Small intestine (tissue), 7 donors: ENCODE measurements at regions not wholly inside any gene's neighbourhood (a gene's known extent, or its start where the extent isn't known, plus 50 kb on each side); places are given as distances from the start of the nearest gene placed in this dataset.

ENCODE experiments used
- DNase-seq, 2 donors: peaks; one replicate each; pipeline versions ENCODE4 v3.0.0 to v3.0.0-alpha.2; 2013
- FAIRE-seq: peaks from 2 replicates; lab custom pipeline; 2012; peaks lifted over from hg19 to GRCh38; lab: Jason Lieb, UNC
- H3K27ac ChIP-seq, 3 donors: one replicate each; pipeline ENCODE4 v1.5.1; 2013; ENCODE audit warnings: low read length in 2 of 3, mild to moderate bottlenecking in 2 of 3, control low read depth in 1 of 3, inconsistent platforms in 1 of 3, low read depth in 1 of 3, moderate library complexity in 1 of 3
- H3K27me3 ChIP-seq, 3 donors: one replicate each; pipeline ENCODE4 v1.6.1; 2013; ENCODE audit warnings: low read length in 3 of 3, inconsistent platforms in 1 of 3; ENCODE audit not compliant: control insufficient read depth in 3 of 3, insufficient read depth in 3 of 3
- H3K36me3 ChIP-seq, 3 donors: one replicate each; pipeline ENCODE4 v1.6.1; 2013; ENCODE audit warnings: low read length in 3 of 3, inconsistent platforms in 1 of 3, low read depth in 1 of 3, mild to moderate bottlenecking in 1 of 3, moderate library complexity in 1 of 3; ENCODE audit not compliant: control insufficient read depth in 3 of 3, insufficient read depth in 2 of 3
- H3K4me1 ChIP-seq, 3 donors: one replicate each; pipeline ENCODE4 v1.6.1; 2013; ENCODE audit warnings: low read length in 2 of 3, inconsistent platforms in 1 of 3, low read depth in 1 of 3, mild to moderate bottlenecking in 1 of 3, moderate library complexity in 1 of 3; ENCODE audit not compliant: control insufficient read depth in 3 of 3, insufficient read depth in 2 of 3
- H3K4me3 ChIP-seq, 3 donors: one replicate each; pipeline ENCODE4 v1.5.1; 2013; ENCODE audit warnings: low read length in 3 of 3, control low read depth in 1 of 3, inconsistent platforms in 1 of 3, low read depth in 1 of 3, mild to moderate bottlenecking in 1 of 3, moderate library complexity in 1 of 3
- H3K9me3 ChIP-seq, 2 donors: one replicate each; pipeline ENCODE4 v1.6.1; 2013; ENCODE audit warnings: low read depth in 1 of 2, low read length in 1 of 2; ENCODE audit not compliant: control insufficient read depth in 2 of 2, insufficient read depth in 1 of 2
- WGBS, 3 donors: extraction: QIAGEN DNeasy Blood & Tissue Kit; methylation state at CpG; one replicate each; pipeline ENCODE4 v1.1.7; 2013; 5-methylcytosine and 5-hydroxymethylcytosine counted together
- donor health status: healthy with polysubstance abuse.
- donor health status: control.
- donor health status: control.
- donor health status: Bipolar disorder and iron deficiency.
- donor health status: healthy.

GRCh38 chr3:148379763-148380382 is 317.8 kb upstream of the AGTR1 start:
- no peaks in the 10 kb centered on the region for H3K27me3 ChIP-seq
- WGBS, 3 donors: 57 to 67% (median 58%) methylated on average over 4 of the region's 4 CpGs
- H3K27ac ChIP-seq: no peak overlapping the region
- H3K4me1 ChIP-seq: no peaks in the 10 kb centered on the region
- H3K9me3 ChIP-seq: no peaks in the 10 kb centered on the region
- no peaks in the 10 kb centered on the region for H3K36me3 ChIP-seq
- DNase-seq (peak; percentile 55 to 63), FAIRE-seq (no peak)
- H3K4me3 ChIP-seq: no peak overlapping the region

GRCh38 chr3:148381051-148381450 is 316.7 kb upstream of the AGTR1 start:
- FAIRE-seq (no peak), DNase-seq (no peak)
- 82 to 86% (median 85%) methylated on average over 6 of the region's 6 CpGs for WGBS, 3 donors
- no peak overlapping the region for H3K27ac ChIP-seq
- H3K4me1 ChIP-seq: no peaks in the 10 kb centered on the region
- H3K36me3 ChIP-seq: no peaks in the 10 kb centered on the region
- H3K27me3 ChIP-seq: no peaks in the 10 kb centered on the region
- H3K9me3 ChIP-seq: no peaks in the 10 kb centered on the region
- no peak overlapping the region for H3K4me3 ChIP-seq

- H3K36me3 ChIP-seq: no peaks in the 10 kb centered on the region
- no peaks in the 10 kb centered on the region for H3K4me1 ChIP-seq
- DNase-seq (no peak), FAIRE-seq (no peak)
- H3K4me3 ChIP-seq: no peak overlapping the region
- no peak overlapping the region for H3K27ac ChIP-seq
- 37 to 54% (median 41%) methylated on average over 4 of the region's 4 CpGs for WGBS, 3 donors
- H3K9me3 ChIP-seq: peaks cover 0 to 3% of the 10 kb centered on the region in 2 donors
- H3K27me3 ChIP-seq: no peaks in the 10 kb centered on the region
Measured at GRCh38 chr3:148389916-148390315, 307.8 kb upstream of the AGTR1 start.

- DNase-seq (no peak), FAIRE-seq (peak; percentile 23)
- Histone ChIP-seq H3K27me3 (no peaks in the 10 kb centered on the region), H3K9me3 (no peaks in the 10 kb centered on the region), H3K36me3 (no peaks in the 10 kb centered on the region), H3K4me1 (no peaks in the 10 kb centered on the region), H3K4me3 (no peak overlapping the region), H3K27ac (no peak overlapping the region)
Measured at GRCh38 chr3:148395821-148396220, 301.9 kb upstream of the AGTR1 start.

GRCh38 chr3:148400754-148401153 is 296.9 kb upstream of the AGTR1 start:
- WGBS, 3 donors: 62 to 91% (median 85%) methylated on average over 1 of the region's 1 CpG
- H3K9me3 ChIP-seq: no peaks in the 10 kb centered on the region
- FAIRE-seq: peak; percentile 10
- H3K27ac ChIP-seq: no peak overlapping the region
- H3K4me1 ChIP-seq: no peaks in the 10 kb centered on the region
- no peak for DNase-seq
- H3K27me3 ChIP-seq: no peaks in the 10 kb centered on the region
- H3K4me3 ChIP-seq: no peak overlapping the region
- H3K36me3 ChIP-seq: no peaks in the 10 kb centered on the region

GRCh38 chr3:148408667-148409066 is 289.0 kb upstream of the AGTR1 start:
- Histone ChIP-seq H3K27ac (no peak overlapping the region), H3K4me1 (no peaks in the 10 kb centered on the region), H3K4me3 (no peak overlapping the region), H3K9me3 (peaks cover 0 to 20% of the 10 kb centered on the region in 2 donors), H3K27me3 (no peaks in the 10 kb centered on the region), H3K36me3 (no peaks in the 10 kb centered on the region)
- FAIRE-seq (no peak), DNase-seq (no peak)
- WGBS, 3 donors: 80 to 87% (median 86%) methylated on average over 3 of the region's 3 CpGs

- FAIRE-seq: no peak
- WGBS, 3 donors: 67 to 77% (median 70%) methylated on average over 6 of the region's 6 CpGs
- DNase-seq: no peak
- H3K4me3 ChIP-seq: no peak overlapping the region
- H3K27me3 ChIP-seq: no peaks in the 10 kb centered on the region
- no peaks in the 10 kb centered on the region for H3K4me1 ChIP-seq
- no peaks in the 10 kb centered on the region for H3K9me3 ChIP-seq
- H3K27ac ChIP-seq: no peak overlapping the region
- no peaks in the 10 kb centered on the region for H3K36me3 ChIP-seq
Measured at GRCh38 chr3:148420242-148420641, 277.5 kb upstream of the AGTR1 start.

GRCh38 chr3:148428862-148429605 is 268.7 kb upstream of the AGTR1 start:
- Histone ChIP-seq H3K27me3 (no peaks in the 10 kb centered on the region), H3K4me1 (no peaks in the 10 kb centered on the region), H3K9me3 (no peaks in the 10 kb centered on the region), H3K4me3 (no peak overlapping the region), H3K36me3 (no peaks in the 10 kb centered on the region), H3K27ac (no peak overlapping the region)
- DNase-seq (no peak), FAIRE-seq (no peak)
- WGBS, 3 donors: 64 to 79% (median 78%) methylated on average over 3 of the region's 3 CpGs
